Progenitor cell of endocrine pancreas (in vitro differentiated cells): ENCODE measurements at regions not wholly inside any gene's neighbourhood (a gene's known extent, or its start where the extent isn't known, plus 50 kb on each side); places are given as distances from the start of the nearest gene placed in this dataset.

Experiments used
- DNase-seq: peaks from one replicate; pipeline ENCODE4 v3.0.0; 2021; ENCODE audit warnings: low spot score; ENCODE audit not compliant: unreplicated experiment
- H3K27ac Mint-ChIP-seq: 2 replicates; pipeline ENCODE4 v1.8.0; 2021; ENCODE audit warnings: mild to moderate bottlenecking, moderate library complexity, mixed read lengths
- H3K27me3 Mint-ChIP-seq: 2 replicates; pipeline ENCODE4 v1.8.0; 2021; ENCODE audit warnings: mixed read lengths
- H3K36me3 Mint-ChIP-seq: 2 replicates; pipeline ENCODE4 v1.8.0; 2022; ENCODE audit warnings: mixed read lengths; ENCODE audit not compliant: insufficient read depth
- H3K4me1 Mint-ChIP-seq: 2 replicates; pipeline ENCODE4 v1.8.0; 2021; ENCODE audit warnings: low read depth, mixed read lengths
- H3K4me3 Mint-ChIP-seq: 2 replicates; pipeline ENCODE4 v1.8.0; 2021; ENCODE audit warnings: low read depth, mild to moderate bottlenecking, moderate library complexity, mixed read lengths
- H3K9me3 Mint-ChIP-seq: 2 replicates; pipeline ENCODE4 v1.8.0; 2021; ENCODE audit warnings: low read depth, mixed read lengths
- TF ChIP-seq, protein P1 (sequence below): fragments of 200-600 bp; sonication (generic); IDR thresholded peaks from one replicate; pipeline ENCODE4 v1.5.0; 2021; ENCODE audit warnings: antibody characterized with exemption, mild to moderate bottlenecking; ENCODE audit not compliant: unreplicated experiment

DNA sequence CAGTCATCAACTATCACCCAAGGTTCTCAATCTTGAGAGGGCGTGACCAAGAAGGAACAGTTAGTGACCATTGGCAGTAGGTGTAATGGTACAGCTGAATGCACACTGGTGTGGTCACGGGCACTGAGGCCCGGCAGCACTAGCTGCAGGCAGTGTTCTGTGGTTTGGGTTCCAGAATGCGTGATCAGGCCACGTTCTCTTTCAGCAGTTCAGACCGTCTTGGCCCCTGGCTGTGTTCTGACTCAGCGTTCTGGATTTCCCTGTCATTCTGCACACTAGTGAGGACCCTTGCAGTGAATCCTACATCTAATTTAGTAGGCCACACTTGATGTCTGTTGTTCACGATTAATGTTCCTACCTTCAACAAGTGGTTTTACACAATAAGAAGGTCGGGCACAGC, 220.5 kb upstream of the SLCO3A1 start:
- Mint-ChIP-seq H3K36me3 (no peaks in the 10 kb centered on the region), H3K4me3 (no peak overlapping the region), H3K27ac (no peak overlapping the region), H3K9me3 (peaks cover 3% of the 10 kb centered on the region), H3K27me3 (no peaks in the 10 kb centered on the region), H3K4me1 (no peaks in the 10 kb centered on the region)
- no peak for DNase-seq
- TF ChIP-seq, protein P1, sequence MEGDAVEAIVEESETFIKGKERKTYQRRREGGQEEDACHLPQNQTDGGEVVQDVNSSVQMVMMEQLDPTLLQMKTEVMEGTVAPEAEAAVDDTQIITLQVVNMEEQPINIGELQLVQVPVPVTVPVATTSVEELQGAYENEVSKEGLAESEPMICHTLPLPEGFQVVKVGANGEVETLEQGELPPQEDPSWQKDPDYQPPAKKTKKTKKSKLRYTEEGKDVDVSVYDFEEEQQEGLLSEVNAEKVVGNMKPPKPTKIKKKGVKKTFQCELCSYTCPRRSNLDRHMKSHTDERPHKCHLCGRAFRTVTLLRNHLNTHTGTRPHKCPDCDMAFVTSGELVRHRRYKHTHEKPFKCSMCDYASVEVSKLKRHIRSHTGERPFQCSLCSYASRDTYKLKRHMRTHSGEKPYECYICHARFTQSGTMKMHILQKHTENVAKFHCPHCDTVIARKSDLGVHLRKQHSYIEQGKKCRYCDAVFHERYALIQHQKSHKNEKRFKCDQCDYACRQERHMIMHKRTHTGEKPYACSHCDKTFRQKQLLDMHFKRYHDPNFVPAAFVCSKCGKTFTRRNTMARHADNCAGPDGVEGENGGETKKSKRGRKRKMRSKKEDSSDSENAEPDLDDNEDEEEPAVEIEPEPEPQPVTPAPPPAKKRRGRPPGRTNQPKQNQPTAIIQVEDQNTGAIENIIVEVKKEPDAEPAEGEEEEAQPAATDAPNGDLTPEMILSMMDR: no peak

DNA sequence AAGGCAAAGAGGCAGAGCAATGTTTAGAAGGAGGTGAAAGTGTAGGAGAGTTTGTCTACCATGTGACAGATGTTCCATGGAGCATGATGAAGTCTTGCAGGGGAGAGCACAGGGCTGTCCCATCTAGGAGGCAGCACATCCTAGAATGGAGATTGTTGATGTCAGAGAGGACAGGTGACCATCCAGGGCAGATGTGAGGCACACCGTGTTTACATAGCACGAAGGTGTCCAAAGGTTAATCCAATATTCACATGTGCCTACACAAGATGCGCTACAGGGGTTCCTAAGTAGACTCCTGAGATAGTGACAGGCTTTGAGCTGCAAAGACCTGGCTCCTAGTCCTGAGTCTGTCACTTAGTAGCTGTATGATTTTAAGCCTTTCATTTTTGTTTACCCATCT, 219.3 kb upstream of the SLCO3A1 start:
- Mint-ChIP-seq H3K9me3 (peaks cover 3% of the 10 kb centered on the region), H3K27ac (no peak overlapping the region), H3K4me1 (no peaks in the 10 kb centered on the region), H3K36me3 (no peaks in the 10 kb centered on the region), H3K27me3 (no peaks in the 10 kb centered on the region), H3K4me3 (no peak overlapping the region)
- TF ChIP-seq, protein P1: no peak
- DNase-seq: no peak

DNA sequence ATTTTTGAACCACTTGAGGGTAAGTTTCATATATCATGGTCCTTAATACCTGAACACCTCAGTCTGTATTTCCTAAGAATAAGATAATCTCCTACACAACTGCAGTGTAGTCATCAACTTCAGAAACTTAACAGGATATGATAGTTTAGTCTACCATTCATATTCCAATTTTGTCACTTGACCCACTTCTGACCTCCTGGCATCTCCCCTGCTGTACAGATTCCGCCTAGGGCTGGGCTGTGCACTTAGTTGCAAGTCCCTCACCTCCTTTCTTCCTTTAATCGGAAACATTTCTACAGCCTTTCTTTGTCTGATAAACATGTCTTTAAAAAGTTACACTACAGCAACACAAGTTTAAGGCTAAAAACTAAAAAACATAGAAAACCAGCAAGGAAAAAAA, 218.4 kb upstream of the SLCO3A1 start:
- Mint-ChIP-seq H3K9me3 (peaks cover 4% of the 10 kb centered on the region), H3K4me1 (no peaks in the 10 kb centered on the region), H3K27me3 (no peaks in the 10 kb centered on the region), H3K36me3 (no peaks in the 10 kb centered on the region), H3K27ac (no peak overlapping the region), H3K4me3 (no peak overlapping the region)
- TF ChIP-seq, protein P1: no peak
- DNase-seq: no peak

- H3K4me3 Mint-ChIP-seq: no peak overlapping the region
- H3K27ac Mint-ChIP-seq: no peak overlapping the region
- H3K4me1 Mint-ChIP-seq: no peaks in the 10 kb centered on the region
- DNase-seq: no peak
- TF ChIP-seq, protein P1: no peak
- peaks cover 10% of the 10 kb centered on the region for H3K9me3 Mint-ChIP-seq
- H3K27me3 Mint-ChIP-seq: no peaks in the 10 kb centered on the region
- H3K36me3 Mint-ChIP-seq: no peaks in the 10 kb centered on the region
Measured at GRCh38 chr15:91635641-91636040, 217.9 kb upstream of the SLCO3A1 start.

GRCh38 chr15:91649016-91649415, 204.5 kb upstream of the SLCO3A1 start:
- no peak overlapping the region for H3K27ac Mint-ChIP-seq
- H3K27me3 Mint-ChIP-seq: no peaks in the 10 kb centered on the region
- H3K4me3 Mint-ChIP-seq: no peak overlapping the region
- no peaks in the 10 kb centered on the region for H3K36me3 Mint-ChIP-seq
- H3K9me3 Mint-ChIP-seq: no peaks in the 10 kb centered on the region
- TF ChIP-seq, protein P1: no peak
- no peaks in the 10 kb centered on the region for H3K4me1 Mint-ChIP-seq
- DNase-seq: no peak
